ENCODE measurements at regions not wholly inside any gene's neighbourhood (a gene's known extent, or its start where the extent isn't known, plus 50 kb on each side); places are given as distances from the start of the nearest gene placed in this dataset.

GRCh38 chr7:26036092-26036491, 115.9 kb upstream of the NFE2L3 start:
- WGBS, 3 donors: 73 to 77% (median 76%) methylated on average over 1 of the region's 1 CpG

GRCh38 chr7:26038201-26038990, 113.6 kb upstream of the NFE2L3 start:
- Histone ChIP-seq H3K36me3 (no peaks in the 10 kb centered on the region), H3K4me1 (ENCODE audit: insufficient read depth) (no peaks in the 10 kb centered on the region), H3K27me3 (no peaks in the 10 kb centered on the region), H3K4me3 (no peak overlapping the region), H3K9me3 (no peaks in the 10 kb centered on the region), H3K27ac (no peak overlapping the region)
- WGBS, 3 donors: 23 to 35% (median 26%) methylated on average over 9 of the region's 9 CpGs
- DNase-seq: no peak
- intact Hi-C loops (cut with DNase I): no loop called here
- no peak for TF ChIP-seq POLR2A (IDR thresholded peaks at IDR 0.05)
- TF ChIP-seq EP300 (IDR thresholded peaks at IDR 0.05): no peak
- TF ChIP-seq, protein P1, sequence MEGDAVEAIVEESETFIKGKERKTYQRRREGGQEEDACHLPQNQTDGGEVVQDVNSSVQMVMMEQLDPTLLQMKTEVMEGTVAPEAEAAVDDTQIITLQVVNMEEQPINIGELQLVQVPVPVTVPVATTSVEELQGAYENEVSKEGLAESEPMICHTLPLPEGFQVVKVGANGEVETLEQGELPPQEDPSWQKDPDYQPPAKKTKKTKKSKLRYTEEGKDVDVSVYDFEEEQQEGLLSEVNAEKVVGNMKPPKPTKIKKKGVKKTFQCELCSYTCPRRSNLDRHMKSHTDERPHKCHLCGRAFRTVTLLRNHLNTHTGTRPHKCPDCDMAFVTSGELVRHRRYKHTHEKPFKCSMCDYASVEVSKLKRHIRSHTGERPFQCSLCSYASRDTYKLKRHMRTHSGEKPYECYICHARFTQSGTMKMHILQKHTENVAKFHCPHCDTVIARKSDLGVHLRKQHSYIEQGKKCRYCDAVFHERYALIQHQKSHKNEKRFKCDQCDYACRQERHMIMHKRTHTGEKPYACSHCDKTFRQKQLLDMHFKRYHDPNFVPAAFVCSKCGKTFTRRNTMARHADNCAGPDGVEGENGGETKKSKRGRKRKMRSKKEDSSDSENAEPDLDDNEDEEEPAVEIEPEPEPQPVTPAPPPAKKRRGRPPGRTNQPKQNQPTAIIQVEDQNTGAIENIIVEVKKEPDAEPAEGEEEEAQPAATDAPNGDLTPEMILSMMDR (IDR thresholded peaks at IDR 0.05): no peak

More at GRCh38 chr7:26036092-26036491, 115.9 kb upstream of the NFE2L3 start:
- Histone ChIP-seq H3K9me3 (no peaks in the 10 kb centered on the region), H3K27ac (no peak overlapping the region), H3K36me3 (no peaks in the 10 kb centered on the region), H3K4me3 (no peak overlapping the region), H3K27me3 (no peaks in the 10 kb centered on the region), H3K4me1 (ENCODE audit: insufficient read depth) (no peaks in the 10 kb centered on the region)
- no peak for DNase-seq
- TF ChIP-seq, protein P1 (IDR thresholded peaks at IDR 0.05): no peak
- TF ChIP-seq POLR2A (IDR thresholded peaks at IDR 0.05): no peak
- no peak for TF ChIP-seq EP300 (IDR thresholded peaks at IDR 0.05)
- intact Hi-C loops (cut with DNase I): no loop called here

DNA sequence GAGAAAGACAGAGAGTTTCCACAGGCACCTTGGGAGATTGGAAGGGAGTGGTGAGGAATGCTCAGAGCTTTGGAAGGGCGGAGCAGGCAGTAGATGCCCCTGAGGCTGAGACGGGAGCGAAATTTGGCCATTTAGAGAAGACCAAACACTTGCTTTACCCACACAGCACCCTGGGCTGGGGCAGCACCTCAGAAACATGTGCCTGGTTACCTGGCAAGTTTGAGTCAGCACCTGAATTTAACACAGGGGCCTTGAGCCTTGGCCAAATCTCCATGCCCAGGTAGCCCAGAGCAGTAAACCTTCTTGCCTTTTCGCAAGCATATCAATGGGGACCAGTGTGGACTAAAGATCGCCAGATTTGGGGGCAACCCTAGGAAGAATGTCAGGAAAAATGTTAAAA, 111.9 kb upstream of the NFE2L3 start:
- Histone ChIP-seq H3K36me3 (no peaks in the 10 kb centered on the region), H3K4me1 (ENCODE audit: insufficient read depth) (no peaks in the 10 kb centered on the region), H3K4me3 (no peak overlapping the region), H3K27me3 (no peaks in the 10 kb centered on the region), H3K27ac (no peak overlapping the region), H3K9me3 (no peaks in the 10 kb centered on the region)
- no peak for DNase-seq
- intact Hi-C loops (cut with DNase I): no loop called here
- WGBS, 3 donors: 89 to 95% (median 91%) methylated on average over 5 of the region's 5 CpGs
- TF ChIP-seq, protein P1 (IDR thresholded peaks at IDR 0.05): no peak
- no peak for TF ChIP-seq EP300 (IDR thresholded peaks at IDR 0.05)
- no peak for TF ChIP-seq POLR2A (IDR thresholded peaks at IDR 0.05)

DNA sequence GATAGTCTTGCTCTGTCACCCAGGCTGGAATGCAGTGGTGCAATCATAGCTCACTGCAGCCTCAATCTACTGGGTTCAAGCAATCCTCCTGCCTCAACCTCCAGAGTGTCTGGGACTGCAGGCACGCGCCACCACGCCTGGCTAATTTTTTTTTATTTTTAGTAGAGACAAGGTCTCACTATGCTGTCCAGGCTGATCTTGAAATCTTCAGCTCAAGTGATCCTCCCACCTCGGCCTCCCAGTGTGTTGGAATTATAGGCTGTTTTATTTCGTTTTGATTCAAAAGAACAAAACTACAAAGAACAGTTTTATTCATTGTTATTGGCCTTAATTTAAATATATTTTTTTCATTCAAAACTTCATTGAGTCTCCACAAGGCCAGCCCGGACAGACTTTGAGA, 109.8 kb upstream of the NFE2L3 start:
- Histone ChIP-seq H3K4me3 (no peak overlapping the region), H3K4me1 (ENCODE audit: insufficient read depth) (no peaks in the 10 kb centered on the region), H3K27ac (no peak overlapping the region), H3K36me3 (no peaks in the 10 kb centered on the region), H3K9me3 (no peaks in the 10 kb centered on the region), H3K27me3 (no peaks in the 10 kb centered on the region)
- TF ChIP-seq POLR2A (IDR thresholded peaks at IDR 0.05): no peak
- TF ChIP-seq, protein P1 (IDR thresholded peaks at IDR 0.05): no peak
- no peak for TF ChIP-seq EP300 (IDR thresholded peaks at IDR 0.05)
- intact Hi-C loops (cut with DNase I): no loop called here
- 80 to 89% (median 87%) methylated on average over 6 of the region's 6 CpGs for WGBS, 3 donors
- DNase-seq: no peak
